SKM-1 treated with dmso at 0.1 percent for 144 hours (cell line): ENCODE measurements at regions not wholly inside any gene's neighbourhood (a gene's known extent, or its start where the extent isn't known, plus 50 kb on each side); places are given as distances from the start of the nearest gene placed in this dataset.
"Not testable (repeated sequence)": the region's sequence is repeated elsewhere in the genome, so short reads cannot be mapped to it uniquely, and the experiment has no call there.

Source experiments
- DNase-seq: peaks from one replicate; lab custom pipeline; 2025; ENCODE audit not compliant: unreplicated experiment; lab: John Stamatoyannopoulos, UW

- DNase-seq = not testable (repeated sequence)
Observed at GRCh38 chr6:170213637-170214018, 77.2 kb downstream of the DLL1 start.

GRCh38 chr6:170212956-170213636, 77.8 kb downstream of the DLL1 start:
- no peak for DNase-seq

DNA sequence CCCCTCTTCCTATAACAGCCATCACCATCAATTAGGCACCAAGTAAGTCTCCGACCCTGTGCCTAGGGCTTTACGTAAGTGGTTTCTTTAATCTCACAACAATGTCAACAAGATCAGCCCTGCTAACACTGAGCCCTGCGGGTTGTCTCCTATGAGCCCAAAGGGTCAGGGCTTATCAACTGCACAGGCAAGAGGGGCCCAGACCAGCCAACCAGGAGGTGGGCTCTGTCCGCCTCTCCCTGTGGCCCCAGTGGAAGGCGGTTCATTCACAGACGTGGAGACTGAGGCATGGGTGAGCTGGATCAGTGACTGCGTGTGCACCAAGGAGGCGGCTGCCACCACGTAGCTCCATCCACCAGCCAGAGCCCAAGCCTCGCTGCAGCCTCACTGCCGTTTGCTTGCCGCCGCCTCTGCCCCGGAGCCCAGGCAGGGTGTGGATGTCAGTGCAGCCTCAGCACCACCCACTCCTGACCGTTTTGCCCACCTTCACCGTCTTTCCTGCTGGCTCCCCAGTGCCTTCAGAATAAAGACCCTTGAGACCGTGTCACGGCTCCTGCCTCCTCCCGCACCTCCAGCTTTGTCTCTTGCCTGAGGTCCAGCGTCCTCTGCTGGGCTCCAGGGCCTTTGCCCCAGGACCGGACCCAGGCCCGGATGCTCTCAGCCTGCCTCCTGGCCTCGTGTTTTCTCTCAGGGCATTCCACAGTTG, 78.7 kb downstream of the DLL1 start:
- no peak for DNase-seq

- DNase-seq = no peak
Observed at GRCh38 chr6:170211404-170212025, 79.4 kb downstream of the DLL1 start.

DNA sequence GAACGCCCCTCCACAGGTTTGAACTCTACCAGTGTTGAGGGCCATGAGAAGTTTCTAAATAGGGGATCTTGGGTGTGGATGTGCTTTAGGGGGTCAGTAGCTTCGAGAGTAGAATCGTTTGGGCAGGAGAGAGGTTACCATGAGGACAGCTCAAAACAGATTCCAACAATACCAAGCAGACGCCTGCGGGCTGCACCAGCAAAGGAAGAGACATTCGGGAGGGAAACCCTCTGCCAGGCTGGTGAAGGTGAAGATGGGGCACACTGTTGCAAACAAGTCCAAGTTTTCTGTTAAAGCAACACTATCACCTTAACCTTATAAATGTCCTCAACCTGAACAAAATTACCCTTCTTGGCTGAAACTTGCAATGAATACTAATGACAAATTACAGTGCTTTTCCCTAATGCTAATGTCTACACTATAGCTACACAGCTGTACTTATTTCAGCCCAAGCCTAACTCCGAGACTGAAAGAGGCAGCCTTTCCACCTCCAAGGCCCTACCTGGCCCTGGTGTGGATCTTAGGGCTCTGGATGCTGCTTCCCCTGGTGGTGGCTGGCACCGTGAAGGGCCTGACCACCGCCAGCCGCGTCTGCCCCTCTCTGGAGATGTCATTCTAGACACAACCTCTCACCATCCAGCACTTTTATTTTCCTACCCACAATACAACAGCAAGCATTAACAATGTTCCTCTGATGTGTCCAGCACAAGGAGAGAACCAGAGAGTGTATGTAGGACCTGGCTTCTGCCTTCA, 80.1 kb downstream of the DLL1 start:
- DNase-seq = no peak

DNA sequence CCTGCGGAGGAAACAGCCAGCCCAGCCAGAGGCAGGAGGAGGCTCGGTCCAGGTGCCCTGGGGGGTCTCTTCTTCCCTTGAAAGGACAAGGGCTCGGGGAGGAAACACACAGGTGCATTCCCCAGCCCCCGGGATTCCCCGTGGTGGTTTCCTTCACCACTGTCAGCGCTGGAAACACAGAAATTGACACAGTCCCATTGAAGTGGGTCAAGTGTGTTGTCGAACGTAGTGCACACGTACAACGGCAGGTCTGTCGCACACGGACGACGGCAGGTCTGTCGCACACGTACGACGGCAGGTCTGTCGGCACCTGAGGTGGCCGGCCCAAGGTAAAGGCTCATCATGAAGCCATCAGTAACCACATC, 80.9 kb downstream of the DLL1 start:
- no peak for DNase-seq

DNA sequence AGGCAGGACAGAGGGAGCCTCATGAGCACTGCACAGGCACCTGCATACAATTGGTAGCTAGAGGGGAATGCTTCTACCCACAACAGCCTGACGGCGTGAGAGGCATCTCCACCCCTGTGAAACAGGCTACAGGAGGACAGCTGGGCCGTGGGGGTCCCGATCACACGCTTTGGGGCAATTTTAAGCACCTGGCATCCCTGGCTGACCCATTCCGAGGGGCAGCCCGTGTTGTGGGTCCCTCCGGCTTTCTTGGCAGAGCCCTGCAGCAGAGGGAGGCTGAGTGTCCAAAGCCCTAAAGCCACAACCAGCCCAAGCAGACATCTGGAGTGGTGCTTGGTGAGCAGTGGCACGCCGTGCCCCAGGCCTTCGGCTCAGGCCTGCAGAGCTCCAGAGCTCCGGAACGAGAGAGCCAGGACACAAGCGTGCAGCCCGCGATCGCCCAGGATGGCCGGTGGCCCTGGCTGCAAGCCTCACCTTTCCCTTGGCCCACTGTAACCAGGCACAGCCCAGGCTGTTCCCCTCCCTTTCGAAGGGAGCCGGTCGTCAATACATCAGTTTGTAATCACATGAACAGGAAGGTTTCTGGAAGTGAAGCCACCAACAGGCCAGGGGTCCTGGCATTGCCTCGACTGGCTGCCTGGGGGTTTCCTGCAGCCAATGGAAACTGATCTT, 81.4 kb downstream of the DLL1 start:
- DNase-seq = no peak

DNA sequence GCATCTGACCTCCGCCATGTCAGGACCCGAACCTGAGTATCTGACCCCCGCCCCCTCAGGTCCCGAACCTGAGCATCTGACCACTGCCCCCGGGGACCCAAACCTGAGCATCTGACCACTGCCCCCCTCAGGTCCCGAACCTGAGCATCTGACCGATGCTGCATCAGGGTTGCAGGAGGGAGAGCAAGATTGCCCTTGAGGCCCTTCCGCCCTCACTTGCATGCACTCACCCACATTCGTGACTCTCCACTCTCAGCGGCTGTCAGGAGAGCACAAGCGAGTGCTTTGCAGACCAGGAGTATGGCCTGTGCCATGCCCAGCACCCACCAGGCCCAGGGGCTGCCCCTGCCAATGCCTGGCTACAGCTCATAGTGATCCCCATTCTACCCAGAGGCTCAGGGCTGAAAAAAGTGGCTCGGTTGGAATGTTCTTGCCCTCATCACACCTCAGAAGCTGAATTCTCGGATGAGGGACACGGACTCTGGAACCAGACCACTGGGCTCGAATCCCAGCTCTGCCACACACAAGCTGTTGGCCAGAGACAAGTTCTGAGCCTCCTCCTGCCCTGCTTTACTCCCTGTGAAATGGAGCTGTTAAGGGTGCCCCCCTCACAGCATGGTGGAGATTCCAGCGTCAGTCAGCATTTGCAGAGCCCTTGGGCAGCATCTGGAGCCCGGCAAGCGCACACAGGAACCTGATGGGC, 82.1 kb downstream of the DLL1 start:
- no peak for DNase-seq

DNA sequence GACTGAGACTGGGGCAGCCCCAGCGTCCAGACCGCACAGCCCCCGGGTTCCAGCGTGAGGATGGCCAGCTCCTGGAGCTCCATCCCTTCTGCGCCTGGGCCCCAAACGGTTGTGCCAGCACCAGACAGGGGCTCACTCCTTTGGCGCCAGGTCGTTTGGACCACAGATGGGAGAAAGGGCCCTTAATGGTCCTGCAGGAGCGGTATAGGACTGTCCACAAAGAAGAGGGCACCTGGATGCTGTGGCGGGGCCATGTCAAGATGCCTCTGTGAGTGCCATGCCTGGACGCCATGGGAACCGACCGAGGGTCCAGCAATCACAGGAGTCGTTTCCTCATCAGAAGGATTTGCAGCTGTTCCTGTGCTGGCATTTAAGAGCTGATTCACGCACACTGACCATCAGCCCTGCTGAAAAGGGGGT, 82.7 kb downstream of the DLL1 start:
- DNase-seq = no peak

DNA sequence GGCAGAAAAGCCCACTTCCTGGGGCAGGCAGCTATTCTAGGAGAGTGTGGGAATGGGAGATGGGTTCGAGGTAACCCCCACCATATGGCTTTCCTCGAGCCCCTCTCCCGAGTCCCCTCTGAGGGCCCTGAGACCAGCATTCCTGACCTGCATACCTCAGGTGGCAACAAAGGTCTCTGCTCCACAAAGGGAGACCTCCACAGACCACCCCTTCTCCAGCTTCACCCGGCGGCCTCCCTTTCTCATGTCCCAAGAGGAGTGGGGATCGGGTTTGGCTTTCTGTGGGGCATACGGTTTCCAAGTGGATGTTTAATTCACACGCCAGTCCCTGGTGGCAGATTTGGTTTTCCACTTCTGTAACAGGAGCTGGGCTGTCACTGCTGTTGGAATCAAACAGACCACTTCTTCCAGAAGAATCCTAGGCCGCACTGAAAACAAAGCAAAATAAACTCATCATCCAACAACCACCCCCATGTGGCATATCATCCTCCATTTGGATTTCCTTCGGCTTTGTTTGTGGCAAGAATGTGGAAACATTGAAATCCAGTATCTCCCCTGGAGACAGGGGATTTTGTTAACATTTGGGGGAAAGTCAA, 83.2 kb downstream of the DLL1 start:
- no peak for DNase-seq

- no peak for DNase-seq
Observed at GRCh38 chr6:170206851-170207431, 83.9 kb downstream of the DLL1 start.

DNA sequence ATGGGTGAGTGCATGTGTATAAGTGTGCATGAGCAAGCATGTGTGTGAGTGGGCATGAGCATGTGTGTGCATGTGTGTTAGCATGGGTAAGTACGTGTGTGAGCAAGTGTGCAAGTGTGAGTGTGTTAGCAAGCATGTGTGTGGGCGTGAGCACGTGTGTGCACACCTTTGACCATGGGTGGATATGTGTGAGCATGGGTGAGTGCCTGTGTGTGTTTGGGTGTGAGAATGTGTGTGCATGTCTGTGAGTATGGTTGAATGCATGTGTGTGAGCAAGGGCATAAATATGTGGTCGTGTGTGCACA, 84.6 kb downstream of the DLL1 start:
- DNase-seq = no peak

- DNase-seq = no peak
Observed at GRCh38 chr6:170205534-170206316, 85.2 kb downstream of the DLL1 start.

DNA sequence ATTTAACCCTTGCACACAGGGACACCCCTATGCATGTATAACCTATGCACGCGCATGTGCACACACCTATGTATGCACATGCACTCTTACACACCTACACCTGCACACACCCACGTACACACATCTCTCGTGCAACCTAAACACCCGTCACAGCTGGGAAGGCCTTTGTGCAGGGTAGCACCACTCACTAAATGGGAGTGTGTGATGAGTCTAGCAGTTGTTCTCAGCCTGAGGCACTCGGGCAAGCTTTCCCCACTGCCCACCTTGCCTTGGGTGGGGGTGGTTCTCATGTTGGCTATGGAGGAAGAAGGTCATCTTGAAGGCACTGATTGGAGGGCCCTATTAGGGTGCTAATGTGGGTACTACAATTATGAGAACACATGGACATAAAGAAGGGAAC, 85.8 kb downstream of the DLL1 start:
- DNase-seq = no peak

GRCh38 chr6:170203212-170203611, 87.7 kb downstream of the DLL1 start:
- DNase-seq = no peak

DNA sequence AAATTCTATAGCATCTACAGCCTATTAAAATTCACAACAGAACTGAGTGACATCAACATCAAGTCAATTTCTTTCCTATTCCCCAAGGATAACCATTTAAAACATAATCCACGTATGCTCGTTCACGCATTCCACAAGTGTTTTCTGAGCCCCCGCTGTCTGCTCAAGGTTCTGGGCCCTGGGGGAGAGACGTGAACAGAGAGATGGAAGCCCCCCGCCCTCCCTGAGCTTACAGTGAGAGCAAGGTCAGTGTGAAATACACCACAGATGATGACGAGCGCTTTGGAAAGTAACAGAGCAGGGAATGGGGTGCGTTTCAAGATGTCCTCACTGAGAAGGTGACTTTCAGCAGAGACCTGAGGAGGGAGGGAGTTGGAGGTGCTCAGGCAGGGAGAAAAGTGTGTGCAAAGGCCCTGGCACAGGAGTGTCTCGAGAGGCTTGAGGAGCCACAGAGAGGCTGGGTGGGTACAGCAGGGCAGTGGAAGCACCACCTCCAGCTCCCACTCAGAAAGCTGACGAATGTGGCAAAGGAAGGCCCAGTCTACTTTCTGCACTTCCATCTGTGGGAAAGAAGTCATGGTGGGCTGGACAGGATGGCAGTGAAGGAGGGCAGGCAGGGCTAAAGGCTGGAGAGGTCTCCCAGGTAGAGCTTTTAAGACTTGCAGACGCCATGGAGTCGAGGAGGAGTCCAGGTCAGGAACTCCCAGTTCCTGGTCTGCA, 88.3 kb downstream of the DLL1 start:
- no peak for DNase-seq

DNA sequence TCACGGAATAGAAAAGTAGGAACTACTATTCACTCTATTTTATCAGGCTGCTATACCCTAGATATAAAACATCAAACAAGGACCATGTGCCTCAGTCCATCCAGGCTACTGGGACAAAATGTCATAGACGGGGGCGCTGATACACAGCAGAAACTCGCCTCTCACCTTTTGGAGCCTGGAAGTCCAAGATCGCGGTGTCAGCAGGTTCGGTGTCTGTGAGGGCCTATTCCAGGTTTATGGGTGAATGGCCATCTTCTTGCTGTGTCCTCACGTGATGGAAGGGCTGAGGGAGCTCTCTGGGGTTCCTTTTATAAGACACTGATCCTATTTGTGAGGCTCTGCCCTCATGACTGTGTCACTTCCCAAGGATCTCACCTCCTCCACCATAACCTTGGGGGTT, 89.5 kb downstream of the DLL1 start:
- no peak for DNase-seq

DNA sequence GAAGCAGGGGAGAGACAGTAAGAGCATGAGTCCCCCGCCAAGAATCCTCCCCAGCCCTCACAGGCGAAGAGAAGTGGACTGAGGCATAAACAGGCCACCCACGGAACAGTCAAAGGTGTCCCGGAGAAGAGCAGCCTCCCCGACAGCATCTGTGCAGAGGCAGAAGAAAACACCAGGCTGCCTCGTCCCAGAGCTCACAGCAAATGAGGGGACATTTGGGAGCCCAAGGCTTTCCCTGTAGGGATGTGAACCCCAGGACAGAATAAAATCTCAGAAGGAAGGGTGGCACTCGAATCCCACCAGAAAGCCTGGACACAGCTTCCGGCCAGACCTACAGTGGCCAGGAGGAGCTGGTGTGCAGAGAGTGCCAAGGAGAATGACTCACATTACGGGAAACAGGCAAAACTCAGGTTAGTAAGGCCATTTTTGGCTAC, 90.4 kb downstream of the DLL1 start:
- no peak for DNase-seq

GRCh38 chr6:170199716-170200115, 91.2 kb downstream of the DLL1 start:
- DNase-seq = no peak
